NB4 (cell line): ENCODE measurements at regions not wholly inside any gene's neighbourhood (a gene's known extent, or its start where the extent isn't known, plus 50 kb on each side); places are given as distances from the start of the nearest gene placed in this dataset.

Source experiments
- DNase-seq: peaks from one replicate; pipeline ENCODE4 v3.0.0; 2010; ENCODE audit warnings: low read depth
- H3K4me3 ChIP-seq: one replicate; pipeline ENCODE4 v1.5.1; 2011; ENCODE audit warnings: mild to moderate bottlenecking, low read depth, low read length, moderate library complexity
- CTCF ChIP-seq: IDR thresholded peaks from one replicate; pipeline ENCODE4 v1.5.1; 2012; ENCODE audit warnings: low read depth, low read length
- MYC ChIP-seq: IDR thresholded peaks from 2 replicates; pipeline ENCODE4 v1.6.1; 2011; ENCODE audit warnings: low read depth, low read length
- POLR2A ChIP-seq: IDR thresholded peaks from 2 replicates; pipeline ENCODE4 v1.6.1; 2011; ENCODE audit warnings: mild to moderate bottlenecking; ENCODE audit not compliant: insufficient read length; ENCODE audit errors: extremely low read depth
- TF ChIP-seq, protein P1 (sequence below): IDR thresholded peaks from 2 replicates; pipeline ENCODE4 v1.6.1; 2011; ENCODE audit warnings: low read depth, low read length

DNA sequence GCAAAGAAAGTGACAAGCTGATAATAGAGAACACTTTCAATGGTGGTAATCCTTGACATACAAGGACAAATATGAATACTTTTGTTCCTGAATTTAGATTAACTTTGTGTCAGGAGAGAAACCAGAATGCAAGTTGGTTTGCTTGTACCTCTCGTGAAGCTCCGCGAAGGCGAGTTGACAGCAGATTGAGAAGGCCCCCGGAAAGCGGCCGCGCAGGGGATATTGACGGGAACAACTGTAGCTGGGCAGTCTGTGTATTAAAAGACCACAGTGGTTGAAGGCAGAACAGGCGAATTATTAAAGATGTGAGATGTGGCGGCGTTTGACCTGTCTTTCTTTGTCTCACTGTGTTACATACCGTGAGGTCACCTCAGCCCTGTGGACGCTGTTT lies 175.8 kb upstream of the RALGAPA2 start:
- TF ChIP-seq POLR2A (no peak), CTCF (no peak), MYC (no peak)
- TF ChIP-seq, protein P1, sequence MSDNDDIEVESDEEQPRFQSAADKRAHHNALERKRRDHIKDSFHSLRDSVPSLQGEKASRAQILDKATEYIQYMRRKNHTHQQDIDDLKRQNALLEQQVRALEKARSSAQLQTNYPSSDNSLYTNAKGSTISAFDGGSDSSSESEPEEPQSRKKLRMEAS, result no peak
- DNase-seq, result no peak
- H3K4me3 ChIP-seq, result no peak overlapping the region

DNA sequence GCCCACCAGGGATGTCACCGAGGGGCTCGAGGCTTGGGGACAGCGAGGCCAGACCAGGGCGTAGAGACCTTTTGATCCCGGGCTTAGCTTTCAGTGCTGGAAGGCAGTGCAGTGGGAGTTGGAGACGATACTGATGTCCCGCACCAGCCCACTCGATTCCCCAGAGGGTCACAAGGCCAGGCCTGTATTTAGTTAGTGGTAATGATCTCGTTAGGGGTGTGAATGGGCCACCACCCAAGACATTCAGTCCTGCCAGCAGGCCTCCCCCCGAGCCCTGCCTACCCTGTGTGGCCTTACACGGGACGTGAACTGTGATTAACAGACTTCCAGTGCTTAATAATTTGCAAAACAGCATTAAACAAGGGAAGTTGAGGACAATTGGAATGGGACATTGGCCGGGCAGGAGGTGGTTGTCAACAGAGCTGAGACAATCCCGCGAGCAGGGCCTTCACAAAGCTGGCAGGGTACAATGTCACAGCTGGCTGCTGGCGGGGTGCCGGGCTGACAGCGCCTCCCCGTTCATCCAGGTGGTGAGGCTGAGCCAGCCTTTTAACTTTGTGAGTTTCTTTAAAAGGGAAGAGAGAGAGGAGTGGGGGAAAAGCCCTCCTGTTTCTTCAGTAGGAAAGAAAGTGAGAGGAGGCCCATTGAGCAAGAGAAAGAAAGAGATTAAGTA lies 175.3 kb upstream of the RALGAPA2 start:
- H3K4me3 ChIP-seq, result no peak overlapping the region
- TF ChIP-seq POLR2A (no peak), MYC (no peak), CTCF (no peak)
- TF ChIP-seq, protein P1, result no peak
- no peak for DNase-seq

DNA sequence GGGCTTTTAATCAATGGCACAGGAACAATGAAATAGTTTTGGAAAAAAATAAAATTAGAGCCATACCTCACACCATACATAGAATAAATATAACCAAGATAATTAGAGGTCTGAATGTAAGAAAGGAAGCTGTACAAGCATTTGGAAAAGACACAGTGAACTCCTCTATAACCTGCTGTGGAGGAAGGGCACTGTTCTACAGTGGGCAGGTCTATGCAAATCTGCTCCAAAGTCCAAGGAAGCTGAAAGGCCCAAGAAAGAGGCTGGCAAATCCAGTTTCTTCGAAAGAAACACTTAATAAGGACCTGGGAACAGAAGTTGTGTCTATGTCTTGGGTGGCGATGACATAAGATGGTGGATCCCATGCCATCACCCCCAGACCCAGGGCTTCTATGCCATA lies 169.4 kb upstream of the RALGAPA2 start:
- DNase-seq, result no peak
- TF ChIP-seq, protein P1, result no peak
- no peak for TF ChIP-seq MYC
- TF ChIP-seq POLR2A, result no peak
- no peak overlapping the region for H3K4me3 ChIP-seq

- no peak for TF ChIP-seq POLR2A
- no peak for TF ChIP-seq CTCF
- TF ChIP-seq MYC, result no peak
- TF ChIP-seq, protein P1, result no peak
- no peak overlapping the region for H3K4me3 ChIP-seq
- no peak for DNase-seq
These were observed 164.6 kb upstream of the RALGAPA2 start for GRCh38 chr20:20877079-20877478.

- DNase-seq, result no peak
- H3K4me3 ChIP-seq, result no peak overlapping the region
- TF ChIP-seq CTCF (no peak), POLR2A (no peak), MYC (no peak)
- TF ChIP-seq, protein P1, result no peak
These were observed 163.3 kb upstream of the RALGAPA2 start for GRCh38 chr20:20875716-20876115.

- TF ChIP-seq MYC, result no peak
- DNase-seq, result no peak
These were observed 160.0 kb upstream of the RALGAPA2 start for GRCh38 chr20:20872428-20872827.

More at GRCh38 chr20:20872428-20872827, 160.0 kb upstream of the RALGAPA2 start:
- no peak overlapping the region for H3K4me3 ChIP-seq
